HepG2 (cell line): ENCODE measurements at regions not wholly inside any gene's neighbourhood (a gene's known extent, or its start where the extent isn't known, plus 50 kb on each side); places are given as distances from the start of the nearest gene placed in this dataset.
A peak's percentile ranks its signal among the peaks of the same experiment; 100 is the strongest.

Experiments
- ATF7 ChIP-seq, 2 experiments: fragments of 450-650 bp in 1 of 2; sonication (generic) in 1 of 2; formaldehyde crosslinking in 1 of 2; IDR thresholded peaks; 2 replicates each; pipeline versions ENCODE4 v1.4.0 to v1.6.1; 2016 to 2020; ENCODE audit warnings: antibody characterized with exemption in 1 of 2, mild to moderate bottlenecking in 1 of 2, missing genetic modification reagents in 1 of 2
- CENPX ChIP-seq: sonication (generic); formaldehyde crosslinking; IDR thresholded peaks from 2 replicates; pipeline ENCODE4 v1.9.0; 2021; ENCODE audit warnings: mild to moderate bottlenecking, missing genetic modification reagents, moderate library complexity
- CHD4 ChIP-seq: fragments of 200-600 bp; sonication (generic); IDR thresholded peaks from 2 replicates; pipeline ENCODE4 v1.7.0; 2017; ENCODE audit warnings: mild to moderate bottlenecking, low read length, borderline replicate concordance
- DDIT3 ChIP-seq: sonication (generic); formaldehyde crosslinking; IDR thresholded peaks from 2 replicates; pipeline ENCODE4 v1.4.0; 2020; ENCODE audit warnings: mild to moderate bottlenecking, missing genetic modification reagents
- DRAP1 ChIP-seq: IDR thresholded peaks from 2 replicates; pipeline ENCODE4 v1.6.1; 2016; ENCODE audit warnings: missing genetic modification reagents, missing compliant biosample characterization
- ELF4 ChIP-seq: sonication (generic); formaldehyde crosslinking; IDR thresholded peaks from 2 replicates; pipeline ENCODE4 v1.5.0; 2020; ENCODE audit warnings: missing genetic modification reagents, mild to moderate bottlenecking, moderate library complexity, borderline replicate concordance
- IKZF1 ChIP-seq: fragments of 450-650 bp; IDR thresholded peaks from 2 replicates; pipeline ENCODE4 v1.7.1; 2016
- KLF15 ChIP-seq: sonication (generic); formaldehyde crosslinking; IDR thresholded peaks from 2 replicates; pipeline ENCODE4 v1.8.1; 2023; ENCODE audit warnings: borderline replicate concordance, mild to moderate bottlenecking, inconsistent platforms, missing genetic modification reagents, mixed read lengths
- RFXAP ChIP-seq: sonication (generic); formaldehyde crosslinking; IDR thresholded peaks from 2 replicates; pipeline ENCODE4 v1.4.0; 2020; ENCODE audit warnings: missing genetic modification reagents, borderline replicate concordance
- THAP11 ChIP-seq: IDR thresholded peaks from 2 replicates; pipeline ENCODE4 v1.6.1; 2016; ENCODE audit warnings: missing biosample characterization, missing genetic modification reagents
- TOPORS ChIP-seq: sonication (generic); formaldehyde crosslinking; IDR thresholded peaks from 2 replicates; pipeline ENCODE4 v1.8.0; 2023; ENCODE audit warnings: mild to moderate bottlenecking, missing genetic modification reagents
- YEATS2 ChIP-seq: sonication (generic); formaldehyde crosslinking; IDR thresholded peaks from 2 replicates; pipeline ENCODE4 v1.4.0; 2020; ENCODE audit warnings: missing genetic modification reagents, borderline replicate concordance
- ZNF234 ChIP-seq: sonication (generic); formaldehyde crosslinking; conservative IDR thresholded peaks from 2 replicates; pipeline ENCODE4 v1.5.1; 2020; ENCODE audit warnings: mild to moderate bottlenecking, missing genetic modification reagents
- ZNF263 ChIP-seq: sonication (generic); formaldehyde crosslinking; IDR thresholded peaks from 2 replicates; pipeline ENCODE4 v1.4.0; 2020; ENCODE audit warnings: missing genetic modification reagents
- ZNF687 ChIP-seq: sonication (generic); formaldehyde crosslinking; IDR thresholded peaks from 2 replicates; pipeline ENCODE4 v1.5.1; 2020; ENCODE audit warnings: mild to moderate bottlenecking, missing genetic modification reagents, moderate library complexity
- ZSCAN30 ChIP-seq: sonication (generic); formaldehyde crosslinking; IDR thresholded peaks from 2 replicates; pipeline ENCODE4 v1.5.0; 2020; ENCODE audit warnings: mild to moderate bottlenecking, missing genetic modification reagents
- ZUFSP ChIP-seq: sonication (generic); formaldehyde crosslinking; IDR thresholded peaks from 2 replicates; pipeline ENCODE4 v1.9.0; 2021; ENCODE audit warnings: missing genetic modification reagents, mild to moderate bottlenecking, borderline replicate concordance
- TF ChIP-seq, protein P1 (sequence below): IDR thresholded peaks from 2 replicates; pipeline ENCODE4 v1.6.1; 2012; ENCODE audit warnings: inconsistent platforms
- TF ChIP-seq, protein P2 (sequence below): sonication (generic); formaldehyde crosslinking; IDR thresholded peaks from 2 replicates; pipeline ENCODE4 v1.5.1; 2020; ENCODE audit warnings: missing genetic modification reagents, mild to moderate bottlenecking, borderline replicate concordance
- TF ChIP-seq, protein P3 (sequence below): sonication (generic); formaldehyde crosslinking; IDR thresholded peaks from 2 replicates; pipeline ENCODE4 v1.5.0; 2020; ENCODE audit warnings: missing genetic modification reagents, mild to moderate bottlenecking, borderline replicate concordance

DNA sequence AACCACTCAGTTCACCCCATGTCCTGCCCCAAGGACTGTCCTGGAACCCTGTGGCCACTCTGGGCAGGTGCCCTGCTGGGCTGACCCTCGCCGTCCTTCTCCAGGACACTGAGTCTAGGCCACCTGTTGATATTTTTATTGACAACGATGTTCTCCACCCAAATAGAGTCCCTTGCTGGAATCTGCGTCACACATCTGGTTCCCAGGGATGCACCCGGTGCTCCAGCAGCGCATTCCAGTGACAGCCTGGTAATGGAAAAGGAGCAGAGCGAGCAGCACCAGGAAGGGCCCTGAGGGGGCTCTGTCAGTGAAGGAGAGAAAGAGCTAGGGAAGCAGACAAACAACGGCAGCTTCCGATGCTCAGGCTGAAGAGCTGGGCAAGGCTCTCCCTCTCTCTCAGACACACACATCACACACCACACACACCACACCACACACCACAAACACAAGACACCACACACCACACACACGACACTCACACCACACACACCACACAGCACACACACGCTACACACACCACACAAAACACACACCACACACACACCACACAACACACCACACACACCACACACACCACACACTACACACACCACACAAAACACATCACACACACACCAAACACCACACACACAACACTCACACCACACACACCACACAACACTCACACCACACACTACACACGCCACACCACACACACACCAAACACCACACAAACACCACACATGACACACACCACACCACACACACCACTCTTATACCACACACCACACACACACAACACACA, 117.9 kb upstream of the THBS2 start (continued):
- TF ChIP-seq, protein P1, sequence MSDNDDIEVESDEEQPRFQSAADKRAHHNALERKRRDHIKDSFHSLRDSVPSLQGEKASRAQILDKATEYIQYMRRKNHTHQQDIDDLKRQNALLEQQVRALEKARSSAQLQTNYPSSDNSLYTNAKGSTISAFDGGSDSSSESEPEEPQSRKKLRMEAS = no peak
- no peak for TF ChIP-seq DRAP1
- no peak for TF ChIP-seq RFXAP (CRISPR knock-in tag)
- no peak for TF ChIP-seq ZNF263 (CRISPR knock-in tag)
- no peak for TF ChIP-seq ATF7 (IDR thresholded peaks at IDR 0.05)
- TF ChIP-seq ATF7 (CRISPR knock-in tag; IDR thresholded peaks at IDR 0.05) = no peak; the same call in 1 of the 2 replicates
- TF ChIP-seq THAP11 (CRISPR knock-in tag) = no peak
- TF ChIP-seq CHD4 = peak; percentile 84; the same call in 1 of the 2 replicates
- TF ChIP-seq, protein P2, sequence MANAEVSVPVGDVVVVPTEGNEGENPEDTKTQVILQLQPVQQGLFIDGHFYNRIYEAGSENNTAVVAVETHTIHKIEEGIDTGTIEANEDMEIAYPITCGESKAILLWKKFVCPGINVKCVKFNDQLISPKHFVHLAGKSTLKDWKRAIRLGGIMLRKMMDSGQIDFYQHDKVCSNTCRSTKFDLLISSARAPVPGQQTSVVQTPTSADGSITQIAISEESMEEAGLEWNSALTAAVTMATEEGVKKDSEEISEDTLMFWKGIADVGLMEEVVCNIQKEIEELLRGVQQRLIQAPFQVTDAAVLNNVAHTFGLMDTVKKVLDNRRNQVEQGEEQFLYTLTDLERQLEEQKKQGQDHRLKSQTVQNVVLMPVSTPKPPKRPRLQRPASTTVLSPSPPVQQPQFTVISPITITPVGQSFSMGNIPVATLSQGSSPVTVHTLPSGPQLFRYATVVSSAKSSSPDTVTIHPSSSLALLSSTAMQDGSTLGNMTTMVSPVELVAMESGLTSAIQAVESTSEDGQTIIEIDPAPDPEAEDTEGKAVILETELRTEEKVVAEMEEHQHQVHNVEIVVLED = no peak
- no peak for TF ChIP-seq KLF15 (CRISPR knock-in tag)
- no peak for TF ChIP-seq CENPX (CRISPR knock-in tag)
- no peak for TF ChIP-seq ZNF234 (CRISPR knock-in tag)
- TF ChIP-seq YEATS2 (CRISPR knock-in tag) = no peak
- TF ChIP-seq ZSCAN30 (CRISPR knock-in tag) = no peak
- TF ChIP-seq IKZF1 = 0 out of 2 replicates have a peak, but pooled peaks have one; percentile 55
- TF ChIP-seq, protein P3, sequence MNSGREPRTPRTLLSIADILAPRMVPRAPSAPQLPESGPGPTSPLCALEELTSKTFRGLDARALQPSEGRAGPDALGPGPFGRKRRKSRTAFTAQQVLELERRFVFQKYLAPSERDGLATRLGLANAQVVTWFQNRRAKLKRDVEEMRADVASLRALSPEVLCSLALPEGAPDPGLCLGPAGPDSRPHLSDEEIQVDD (CRISPR knock-in tag) = 0 out of 2 replicates have a peak, but pooled peaks have one; percentile 8
- TF ChIP-seq DDIT3 = no peak
- TF ChIP-seq ELF4 = no peak
- no peak for TF ChIP-seq TOPORS
- 0 out of 2 replicates have a peak, but pooled peaks have one; percentile 9 for TF ChIP-seq ZNF687 (CRISPR knock-in tag)
- no peak for TF ChIP-seq ZUFSP
